Duodenal mucosa (tissue), 2 donors: ENCODE measurements at regions not wholly inside any gene's neighbourhood (a gene's known extent, or its start where the extent isn't known, plus 50 kb on each side); places are given as distances from the start of the nearest gene placed in this dataset.
A peak's percentile ranks its signal among the peaks of the same experiment; 100 is the strongest.

ENCODE experiments used
- H3K27ac ChIP-seq: one replicate; pipeline ENCODE4 v1.7.0; 2013; ENCODE audit warnings: low read depth, low read length
- H3K27me3 ChIP-seq, 2 donors: one replicate each; pipeline ENCODE4 v1.7.0; 2013; ENCODE audit warnings: low read length in 2 of 2, control low read depth in 1 of 2; ENCODE audit not compliant: insufficient read depth in 2 of 2, control insufficient read depth in 1 of 2
- H3K36me3 ChIP-seq, 2 donors: one replicate each; pipeline ENCODE4 v1.7.0; 2013; ENCODE audit warnings: low read length in 2 of 2, control low read depth in 1 of 2; ENCODE audit not compliant: insufficient read depth in 2 of 2, control insufficient read depth in 1 of 2
- H3K4me1 ChIP-seq, 2 donors: one replicate each; pipeline ENCODE4 v1.7.0; 2013; ENCODE audit warnings: low read length in 2 of 2, control low read depth in 1 of 2; ENCODE audit not compliant: insufficient read depth in 2 of 2, control insufficient read depth in 1 of 2
- H3K4me3 ChIP-seq, 2 donors: one replicate each; pipeline ENCODE4 v1.7.0; 2013; ENCODE audit warnings: low read length in 2 of 2, low read depth in 1 of 2
- H3K9ac ChIP-seq, 2 donors: one replicate each; pipeline ENCODE4 v1.7.0; 2013; ENCODE audit warnings: low read length in 2 of 2, low read depth in 1 of 2
- H3K9me3 ChIP-seq, 2 donors: one replicate each; pipeline ENCODE4 v1.7.0; 2013; ENCODE audit warnings: low read length in 2 of 2, control low read depth in 1 of 2; ENCODE audit not compliant: control insufficient read depth in 1 of 2

DNA sequence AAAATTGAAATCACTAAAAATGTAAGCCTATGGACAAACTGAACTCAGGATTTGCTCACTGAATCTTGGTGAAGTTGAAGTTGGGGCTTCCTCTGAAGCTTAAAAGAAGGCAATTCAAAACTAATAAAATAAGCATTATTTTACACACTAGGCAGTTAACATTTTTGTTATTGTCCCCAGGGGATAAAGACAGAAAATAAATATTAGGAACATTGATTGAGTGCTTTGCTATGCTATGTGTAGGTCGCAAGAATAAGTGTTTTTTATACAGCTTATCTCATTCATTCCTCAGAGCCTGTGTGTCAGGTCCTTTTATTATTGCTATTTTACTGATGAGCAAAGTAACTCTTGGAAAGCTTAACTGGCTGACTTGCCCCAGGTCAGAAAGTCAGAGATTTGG is 82.2 kb downstream of the ZNF608 start:
- Histone ChIP-seq H3K36me3 (no peaks in the 10 kb centered on the region), H3K9me3 (no peaks in the 10 kb centered on the region), H3K9ac (no peak overlapping the region), H3K27me3 (no peaks in the 10 kb centered on the region), H3K4me1 (peaks cover 59 to 63% of the 10 kb centered on the region in 2 donors), H3K27ac (no peak overlapping the region), H3K4me3 (no peak overlapping the region)

DNA sequence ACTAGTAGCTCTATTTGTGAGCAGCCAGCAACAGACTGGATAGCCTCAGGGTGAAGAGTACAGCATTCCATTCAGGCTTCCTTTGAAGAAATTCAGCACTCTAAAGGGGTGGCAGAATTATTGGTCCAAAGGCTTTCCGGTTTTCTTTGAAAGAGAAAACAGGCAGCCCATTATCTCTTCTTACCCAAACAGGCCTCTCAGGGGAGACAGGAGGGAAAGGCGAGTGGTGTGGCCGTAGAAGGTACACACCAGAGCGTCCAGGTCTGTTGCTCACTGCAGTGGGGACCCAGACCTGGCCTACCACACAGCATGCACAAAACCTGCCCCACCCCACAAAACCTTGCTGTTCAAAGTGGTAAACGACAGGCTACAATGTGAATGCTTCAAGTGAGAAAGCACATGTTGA is 83.3 kb downstream of the ZNF608 start:
- Histone ChIP-seq H3K27me3 (no peaks in the 10 kb centered on the region), H3K4me3 (peak overlapping the region in 1 of 2 donors; percentile 26), H3K36me3 (no peaks in the 10 kb centered on the region), H3K27ac (peak overlapping the region; percentile 47), H3K9ac (peak overlapping the region in 1 of 2 donors; percentile 3), H3K4me1 (peaks cover 55 to 64% of the 10 kb centered on the region in 2 donors), H3K9me3 (no peaks in the 10 kb centered on the region)

DNA sequence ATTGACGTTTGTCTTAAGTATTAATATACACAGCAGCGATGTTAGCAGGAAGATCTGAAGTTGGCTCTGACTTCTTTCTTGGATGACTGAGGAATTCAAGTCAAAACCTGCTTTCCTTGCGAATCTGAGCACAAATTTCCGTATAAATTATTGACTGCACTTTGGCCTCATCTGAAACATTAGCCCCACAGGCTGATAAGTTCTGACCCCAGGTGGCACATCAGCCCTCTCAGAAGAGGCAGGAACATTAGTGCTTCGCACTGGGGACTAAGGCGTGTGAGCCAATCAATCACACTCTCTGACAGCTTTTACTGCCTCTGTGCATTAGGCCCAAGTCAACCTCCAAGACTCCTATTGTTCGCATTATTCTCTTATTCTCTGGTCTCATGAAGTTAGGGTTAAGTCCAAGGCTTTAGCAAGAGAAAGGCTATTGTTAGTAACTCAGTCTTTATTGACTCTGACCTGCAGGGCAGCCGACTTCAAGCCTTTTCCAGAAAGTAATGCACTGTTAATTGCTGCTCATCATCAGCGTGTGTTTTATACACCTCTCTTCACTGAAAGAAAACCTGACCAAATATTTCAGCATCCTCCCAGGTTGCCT is 84.2 kb downstream of the ZNF608 start:
- Histone ChIP-seq H3K9ac (no peak overlapping the region), H3K4me3 (peak overlapping the region; percentile 49 to 50), H3K4me1 (peaks cover 56 to 69% of the 10 kb centered on the region in 2 donors), H3K27ac (peak overlapping the region; percentile 55), H3K36me3 (no peaks in the 10 kb centered on the region), H3K9me3 (no peaks in the 10 kb centered on the region), H3K27me3 (no peaks in the 10 kb centered on the region)

- Histone ChIP-seq H3K9ac (no peak overlapping the region), H3K27ac (peak overlapping the region; percentile 55)
These were observed 84.9 kb downstream of the ZNF608 start for GRCh38 chr5:124661317-124662141.

GRCh38 chr5:124660229-124661093 is 86.0 kb downstream of the ZNF608 start:
- Histone ChIP-seq H3K36me3 (no peaks in the 10 kb centered on the region), H3K27ac (no peak overlapping the region), H3K9ac (peak overlapping the region in 1 of 2 donors; percentile 15), H3K4me1 (peaks cover 69 to 82% of the 10 kb centered on the region in 2 donors), H3K27me3 (no peaks in the 10 kb centered on the region), H3K9me3 (no peaks in the 10 kb centered on the region), H3K4me3 (no peak overlapping the region)

More at GRCh38 chr5:124661317-124662141, 84.9 kb downstream of the ZNF608 start:
- H3K4me3 ChIP-seq, result peak overlapping the region; percentile 49 to 50
- no peaks in the 10 kb centered on the region for H3K27me3 ChIP-seq
- no peaks in the 10 kb centered on the region for H3K36me3 ChIP-seq
- no peaks in the 10 kb centered on the region for H3K9me3 ChIP-seq
- peaks cover 59 to 75% of the 10 kb centered on the region in 2 donors for H3K4me1 ChIP-seq

GRCh38 chr5:124659798-124660197 is 86.6 kb downstream of the ZNF608 start:
- H3K4me3 ChIP-seq, result peak overlapping the region in 1 of 2 donors; percentile 8
- no peak overlapping the region for H3K9ac ChIP-seq
- H3K27me3 ChIP-seq, result no peaks in the 10 kb centered on the region
- H3K27ac ChIP-seq, result no peak overlapping the region
- no peaks in the 10 kb centered on the region for H3K9me3 ChIP-seq
- no peaks in the 10 kb centered on the region for H3K36me3 ChIP-seq
- peaks cover 76 to 89% of the 10 kb centered on the region in 2 donors for H3K4me1 ChIP-seq

- Histone ChIP-seq H3K27ac (no peak overlapping the region), H3K4me1 (peaks cover 81 to 92% of the 10 kb centered on the region in 2 donors)
These were observed 87.4 kb downstream of the ZNF608 start for GRCh38 chr5:124658867-124659557.

DNA sequence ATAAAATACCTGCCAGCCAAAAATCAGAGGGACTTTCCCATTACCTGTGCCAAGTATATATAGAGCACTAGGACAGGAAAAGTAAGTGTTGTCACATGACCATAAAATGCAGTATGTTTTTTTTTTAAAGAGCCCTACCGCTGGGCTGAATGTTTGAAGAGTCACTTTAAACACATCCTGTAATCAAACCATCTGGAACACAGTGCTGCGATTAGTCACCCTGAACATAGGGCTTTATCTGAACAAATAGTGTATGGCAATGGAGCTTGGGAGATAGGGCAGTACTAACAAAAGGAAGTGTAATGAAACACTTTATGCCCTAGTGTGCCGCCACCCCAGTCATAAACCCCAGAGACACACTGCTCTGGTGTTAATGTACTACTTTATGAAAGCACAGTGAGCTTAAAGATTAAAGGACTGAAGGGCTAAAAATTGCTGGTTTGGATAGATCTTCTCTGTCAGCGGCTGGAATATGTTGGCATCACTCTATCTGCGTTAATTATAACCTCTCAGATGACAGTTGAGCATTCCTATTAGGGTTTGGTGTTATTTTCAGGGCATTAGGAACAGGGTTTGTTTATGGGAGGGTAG is 90.4 kb downstream of the ZNF608 start:
- Histone ChIP-seq H3K27ac (peak overlapping the region; percentile 61), H3K27me3 (no peaks in the 10 kb centered on the region), H3K4me1 (peaks cover 87 to 88% of the 10 kb centered on the region in 2 donors), H3K9ac (peak overlapping the region in 1 of 2 donors; percentile 30), H3K4me3 (peak overlapping the region; percentile 28 to 38), H3K36me3 (no peaks in the 10 kb centered on the region), H3K9me3 (no peaks in the 10 kb centered on the region)

More at GRCh38 chr5:124658867-124659557, 87.4 kb downstream of the ZNF608 start:
- Histone ChIP-seq H3K9ac (no peak overlapping the region), H3K27me3 (no peaks in the 10 kb centered on the region), H3K36me3 (no peaks in the 10 kb centered on the region), H3K4me3 (peak overlapping the region in 1 of 2 donors; percentile 8), H3K9me3 (no peaks in the 10 kb centered on the region)

DNA sequence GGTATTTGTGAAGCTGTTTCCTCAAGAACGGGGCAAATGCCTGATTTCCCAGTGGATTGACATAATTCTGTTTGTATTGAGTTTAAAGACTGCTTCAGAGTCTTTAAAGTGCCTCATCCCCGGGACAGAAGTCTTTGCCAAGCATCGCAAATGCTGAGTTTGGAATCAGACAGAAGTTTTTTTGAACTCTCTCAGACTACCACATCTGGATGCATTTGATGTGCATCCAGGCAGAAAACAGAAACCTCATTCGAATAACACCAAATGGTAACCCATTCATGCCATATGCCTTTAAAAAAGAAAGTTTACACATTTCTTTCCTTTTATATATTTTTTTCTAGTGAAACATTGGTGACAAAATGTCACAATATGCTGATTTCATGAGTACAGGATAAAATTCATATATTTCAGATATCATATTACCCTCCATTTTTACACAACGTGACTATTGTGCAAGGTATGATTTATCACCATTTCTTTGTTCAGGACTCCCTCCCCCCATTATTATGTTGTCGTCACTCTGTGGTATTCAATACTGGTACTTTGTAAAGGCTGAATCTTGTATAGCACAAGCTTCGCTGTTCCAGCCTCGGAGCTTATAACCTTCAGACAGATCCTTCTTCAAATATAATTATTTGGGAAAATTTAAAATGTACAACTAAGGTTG is 91.1 kb downstream of the ZNF608 start:
- Histone ChIP-seq H3K9ac (no peak overlapping the region), H3K27me3 (no peaks in the 10 kb centered on the region), H3K4me3 (no peak overlapping the region), H3K36me3 (no peaks in the 10 kb centered on the region), H3K9me3 (no peaks in the 10 kb centered on the region), H3K4me1 (peaks cover 87 to 88% of the 10 kb centered on the region in 2 donors), H3K27ac (no peak overlapping the region)
